PFSK-1 (cell line): ENCODE measurements at regions not wholly inside any gene's neighbourhood (a gene's known extent, or its start where the extent isn't known, plus 50 kb on each side); places are given as distances from the start of the nearest gene placed in this dataset.

Experiments
- POLR2AphosphoS5 ChIP-seq: IDR thresholded peaks from 2 replicates; pipeline ENCODE4 v1.6.1; 2012; ENCODE audit warnings: low read depth, mild to moderate bottlenecking, control low read depth, low read length, moderate library complexity
- REST ChIP-seq, 2 experiments: IDR thresholded peaks; 2 replicates each; pipeline versions ENCODE4 v1.6.1 to v1.8.0; 2011 to 2012; ENCODE audit warnings: low read depth in 2 of 2, low read length in 2 of 2, control low read depth in 1 of 2, inconsistent platforms in 1 of 2, mild to moderate bottlenecking in 1 of 2, moderate library complexity in 1 of 2; ENCODE audit not compliant: insufficient read depth in 1 of 2
- TAF1 ChIP-seq: IDR thresholded peaks from 2 replicates; pipeline ENCODE4 v1.6.1; 2012; ENCODE audit warnings: low read length, control low read depth, borderline replicate concordance; ENCODE audit not compliant: insufficient read depth

DNA sequence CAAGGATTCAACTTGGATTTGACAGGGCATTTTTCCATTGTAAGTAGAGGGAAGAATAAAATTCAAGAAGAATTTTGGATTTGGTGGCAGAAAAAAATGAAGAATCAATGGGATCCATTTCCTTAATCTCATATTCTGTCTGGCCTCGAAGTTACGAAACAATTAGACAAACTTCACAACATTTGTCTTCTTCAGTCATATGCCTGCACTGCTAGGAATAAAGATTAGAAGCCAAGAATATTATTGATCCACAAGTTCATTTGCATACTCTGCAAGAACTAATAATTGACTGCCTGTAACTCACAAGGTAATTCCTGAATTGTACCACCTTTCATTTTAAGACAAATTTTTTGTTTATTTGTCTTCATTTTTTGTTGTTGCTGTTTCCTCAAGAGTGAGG, 486.2 kb downstream of the HAO1 start:
- TF ChIP-seq REST (IDR thresholded peaks at IDR 0.05; ENCODE audit: insufficient read depth in 1 of 2, low read depth in 2 of 2, low read length in 2 of 2) (no peak), POLR2AphosphoS5 (no peak), TAF1 (no peak)
